Mesendoderm (in vitro differentiated cells): ENCODE measurements at regions not wholly inside any gene's neighbourhood (a gene's known extent, or its start where the extent isn't known, plus 50 kb on each side); places are given as distances from the start of the nearest gene placed in this dataset.
"Not testable (repeated sequence)": the region's sequence is repeated elsewhere in the genome, so short reads cannot be mapped to it uniquely, and the experiment has no call there.

Experiments
- DNase-seq: peaks from one replicate; pipeline ENCODE4 v3.0.0; 2013
- H2AK5ac ChIP-seq: 2 replicates; pipeline ENCODE4 v1.6.1; 2013; ENCODE audit warnings: low read length, inconsistent platforms
- H2BK120ac ChIP-seq: 2 replicates; pipeline ENCODE4 v1.6.1; 2013; ENCODE audit warnings: low read depth, mild to moderate bottlenecking, low read length, moderate library complexity, mixed read lengths
- H2BK15ac ChIP-seq: replicated peaks from 2 replicates; pipeline ENCODE4 v1.6.1; 2013; ENCODE audit warnings: low read depth, mild to moderate bottlenecking, moderate library complexity
- H2BK5ac ChIP-seq: 2 replicates; pipeline ENCODE4 v1.6.1; 2013; ENCODE audit warnings: low read length, inconsistent platforms
- H3K18ac ChIP-seq: 2 replicates; pipeline ENCODE4 v1.6.1; 2013; ENCODE audit warnings: mild to moderate bottlenecking, low read length, mixed read lengths
- H3K23ac ChIP-seq: one replicate; pipeline ENCODE4 v1.6.1; 2013; ENCODE audit warnings: low read length
- H3K27ac ChIP-seq: 2 replicates; pipeline ENCODE4 v1.5.1; 2013; ENCODE audit warnings: low read depth, mild to moderate bottlenecking, inconsistent platforms, low read length, moderate library complexity
- H3K27me3 ChIP-seq: 2 replicates; pipeline ENCODE4 v1.6.1; 2013; ENCODE audit warnings: low read length, control low read depth, mild to moderate bottlenecking, inconsistent platforms; ENCODE audit not compliant: insufficient read depth, poor library complexity
- H3K36me3 ChIP-seq: 2 replicates; pipeline ENCODE4 v1.6.1; 2013; ENCODE audit warnings: low read length, inconsistent platforms; ENCODE audit not compliant: control insufficient read depth, insufficient read depth
- H3K4ac ChIP-seq: one replicate; pipeline ENCODE4 v1.6.1; 2013; ENCODE audit warnings: low read depth, mild to moderate bottlenecking, low read length, moderate library complexity
- H3K4me1 ChIP-seq: 2 replicates; pipeline ENCODE4 v1.6.1; 2013; ENCODE audit warnings: low read depth, low read length, inconsistent platforms; ENCODE audit not compliant: control insufficient read depth
- H3K4me2 ChIP-seq: 2 replicates; pipeline ENCODE4 v1.6.1; 2013; ENCODE audit warnings: low read length
- H3K4me3 ChIP-seq: 2 replicates; pipeline ENCODE4 v1.5.1; 2013; ENCODE audit warnings: mild to moderate bottlenecking, low read length
- H3K56ac ChIP-seq: one replicate; pipeline ENCODE4 v1.6.1; 2013; ENCODE audit warnings: low read length
- H3K79me1 ChIP-seq: 2 replicates; pipeline ENCODE4 v1.6.1; 2013; ENCODE audit warnings: low read length, inconsistent platforms
- H3K79me2 ChIP-seq: 2 replicates; pipeline ENCODE4 v1.6.1; 2013; ENCODE audit warnings: mild to moderate bottlenecking, low read length; ENCODE audit not compliant: control insufficient read depth, insufficient read depth
- H3K9ac ChIP-seq: 2 replicates; pipeline ENCODE4 v1.6.1; 2013; ENCODE audit warnings: low read length, inconsistent platforms
- H4K5ac ChIP-seq: one replicate; pipeline ENCODE4 v1.6.1; 2013; ENCODE audit warnings: low read length
- H4K8ac ChIP-seq: one replicate; pipeline ENCODE4 v1.6.1; 2013; ENCODE audit warnings: low read depth, mild to moderate bottlenecking, control low read depth, low read length, moderate library complexity
- WGBS: extraction: QIAGEN DNeasy Blood & Tissue Kit; methylation state at CpG from one replicate; pipeline ENCODE4 v1.1.7; 2013; ENCODE audit warnings: low lambda C conversion rate, missing lambda C conversion rate; ENCODE audit not compliant: insufficient coverage; ENCODE audit errors: extremely low coverage; 5-methylcytosine and 5-hydroxymethylcytosine counted together

GRCh38 chr6:170003027-170003426 lies 251.6 kb downstream of the ERMARD start:
- H3K4me2 ChIP-seq, result no peak overlapping the region
- H3K79me1 ChIP-seq, result no peaks in the 10 kb centered on the region
- H3K4me1 ChIP-seq, result peaks cover 8% of the 10 kb centered on the region
- H3K9ac ChIP-seq, result no peak overlapping the region
- H3K4ac ChIP-seq, result no peak overlapping the region
- no peak overlapping the region for H3K18ac ChIP-seq
- no peaks in the 10 kb centered on the region for H3K27me3 ChIP-seq
- no peak overlapping the region for H2BK120ac ChIP-seq
- no peaks in the 10 kb centered on the region for H3K36me3 ChIP-seq
- DNase-seq, result no peak
- H3K79me2 ChIP-seq, result no peaks in the 10 kb centered on the region
- no peak overlapping the region for H3K23ac ChIP-seq
- H2AK5ac ChIP-seq, result no peak overlapping the region
- no peak overlapping the region for H2BK15ac ChIP-seq
- no peak overlapping the region for H3K27ac ChIP-seq
- no peak overlapping the region for H2BK5ac ChIP-seq
- WGBS, result no CpG with 5 or more reads among the region's 3 CpGs
- no peak overlapping the region for H3K4me3 ChIP-seq
- H4K8ac ChIP-seq, result no peak overlapping the region
- no peak overlapping the region for H4K5ac ChIP-seq
- H3K56ac ChIP-seq, result no peak overlapping the region

- H4K8ac ChIP-seq, H3K79me1 ChIP-seq, H2BK5ac ChIP-seq, H3K23ac ChIP-seq, H3K4me2 ChIP-seq, H3K4ac ChIP-seq, H3K36me3 ChIP-seq, H3K27ac ChIP-seq, DNase-seq, H3K79me2 ChIP-seq, H3K18ac ChIP-seq, H2BK120ac ChIP-seq, H3K9ac ChIP-seq, H2BK15ac ChIP-seq, H2AK5ac ChIP-seq, H4K5ac ChIP-seq, H3K4me1 ChIP-seq, H3K27me3 ChIP-seq, H3K56ac ChIP-seq, H3K4me3 ChIP-seq: not testable (repeated sequence)
Observed at GRCh38 chr6:170001782-170002181, 250.4 kb downstream of the ERMARD start.

GRCh38 chr6:170000071-170000843 lies 248.8 kb downstream of the ERMARD start:
- H3K9ac ChIP-seq, result no peak overlapping the region
- WGBS, result no CpG with 5 or more reads among the region's 8 CpGs
- H3K18ac ChIP-seq, result no peak overlapping the region
- H4K8ac ChIP-seq, result no peak overlapping the region
- H3K27me3 ChIP-seq, result no peaks in the 10 kb centered on the region
- no peaks in the 10 kb centered on the region for H3K79me1 ChIP-seq
- no peak overlapping the region for H2BK5ac ChIP-seq
- H3K4me2 ChIP-seq, result no peak overlapping the region
- H4K5ac ChIP-seq, result no peak overlapping the region
- H3K27ac ChIP-seq, result no peak overlapping the region
- no peaks in the 10 kb centered on the region for H3K79me2 ChIP-seq
- H2BK15ac ChIP-seq, result no peak overlapping the region
- H3K4me3 ChIP-seq, result no peak overlapping the region
- no peak overlapping the region for H3K23ac ChIP-seq
- DNase-seq, result no peak
- no peaks in the 10 kb centered on the region for H3K36me3 ChIP-seq
- H2BK120ac ChIP-seq, result no peak overlapping the region
- no peak overlapping the region for H3K4ac ChIP-seq
- H2AK5ac ChIP-seq, result no peak overlapping the region
- H3K4me1 ChIP-seq, result no peaks in the 10 kb centered on the region
- H3K56ac ChIP-seq, result no peak overlapping the region

GRCh38 chr6:169999367-169999766 lies 247.9 kb downstream of the ERMARD start:
- Histone ChIP-seq H3K27ac (no peak overlapping the region), H4K8ac (no peak overlapping the region), H2AK5ac (no peak overlapping the region), H3K79me2 (no peaks in the 10 kb centered on the region), H3K56ac (no peak overlapping the region), H3K4me2 (no peak overlapping the region), H2BK15ac (no peak overlapping the region), H3K27me3 (no peaks in the 10 kb centered on the region), H2BK120ac (no peak overlapping the region), H3K79me1 (no peaks in the 10 kb centered on the region), H3K4me1 (no peaks in the 10 kb centered on the region), H4K5ac (no peak overlapping the region), H2BK5ac (no peak overlapping the region), H3K9ac (no peak overlapping the region), H3K36me3 (no peaks in the 10 kb centered on the region), H3K23ac (no peak overlapping the region), H3K4ac (no peak overlapping the region), H3K18ac (no peak overlapping the region), H3K4me3 (no peak overlapping the region)
- no peak for DNase-seq
- no CpG with 5 or more reads among the region's 7 CpGs for WGBS

- no peak overlapping the region for H4K5ac ChIP-seq
- no peak overlapping the region for H3K4me2 ChIP-seq
- no peak overlapping the region for H3K4me3 ChIP-seq
- H2BK15ac ChIP-seq, result no peak overlapping the region
- H3K79me2 ChIP-seq, result no peaks in the 10 kb centered on the region
- WGBS, result no CpG with 5 or more reads among the region's 7 CpGs
- H4K8ac ChIP-seq, result no peak overlapping the region
- no peaks in the 10 kb centered on the region for H3K36me3 ChIP-seq
- H3K23ac ChIP-seq, result no peak overlapping the region
- H3K56ac ChIP-seq, result no peak overlapping the region
- DNase-seq, result no peak
- no peak overlapping the region for H2BK5ac ChIP-seq
- H3K79me1 ChIP-seq, result no peaks in the 10 kb centered on the region
- H3K4me1 ChIP-seq, result no peaks in the 10 kb centered on the region
- H3K27ac ChIP-seq, result no peak overlapping the region
- H3K4ac ChIP-seq, result no peak overlapping the region
- no peak overlapping the region for H2BK120ac ChIP-seq
- no peak overlapping the region for H3K18ac ChIP-seq
- H2AK5ac ChIP-seq, result no peak overlapping the region
- no peaks in the 10 kb centered on the region for H3K27me3 ChIP-seq
- H3K9ac ChIP-seq, result no peak overlapping the region
Observed at GRCh38 chr6:169998457-169998856, 247.0 kb downstream of the ERMARD start.

- Histone ChIP-seq H2AK5ac (no peak overlapping the region), H3K4me1 (no peaks in the 10 kb centered on the region), H3K36me3 (no peaks in the 10 kb centered on the region), H2BK5ac (no peak overlapping the region), H3K79me1 (no peaks in the 10 kb centered on the region), H3K4me2 (no peak overlapping the region), H2BK120ac (no peak overlapping the region), H4K5ac (no peak overlapping the region), H2BK15ac (no peak overlapping the region), H3K27ac (no peak overlapping the region), H3K4me3 (no peak overlapping the region), H3K56ac (no peak overlapping the region), H3K9ac (no peak overlapping the region), H3K27me3 (no peaks in the 10 kb centered on the region), H3K18ac (no peak overlapping the region), H3K23ac (no peak overlapping the region), H3K79me2 (no peaks in the 10 kb centered on the region), H3K4ac (no peak overlapping the region), H4K8ac (no peak overlapping the region)
- DNase-seq, result peak; percentile 18
- no CpG with 5 or more reads among the region's 7 CpGs for WGBS
Observed at GRCh38 chr6:169997930-169998218, 246.5 kb downstream of the ERMARD start.
